ENCODE measurements at regions not wholly inside any gene's neighbourhood (a gene's known extent, or its start where the extent isn't known, plus 50 kb on each side); places are given as distances from the start of the nearest gene placed in this dataset.

DNA sequence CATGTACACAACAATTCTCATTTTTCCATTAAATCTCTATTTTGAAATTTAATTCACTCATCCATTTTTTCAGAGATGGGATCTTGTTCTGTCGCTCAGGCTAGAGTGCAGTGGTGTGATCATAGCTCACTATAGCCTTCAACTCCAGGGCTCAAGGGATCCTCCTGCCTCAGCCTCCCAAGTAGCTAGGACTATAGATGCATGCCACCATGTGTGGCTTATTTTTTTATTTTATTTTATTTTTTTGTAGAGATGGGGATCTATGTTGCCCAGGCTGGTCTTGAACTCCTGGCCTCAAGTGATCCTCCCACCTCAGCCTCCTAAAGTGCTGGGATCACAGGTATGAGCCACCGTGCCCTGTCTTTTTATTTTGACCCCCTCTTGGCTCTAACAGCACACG lies 203.8 kb upstream of the KLF14 start:
- DNase-seq (ENCODE audit: low read depth) = no peak
- no peak overlapping the region for H3K4me3 ChIP-seq (ENCODE audit: low read depth, low read length)

DNA sequence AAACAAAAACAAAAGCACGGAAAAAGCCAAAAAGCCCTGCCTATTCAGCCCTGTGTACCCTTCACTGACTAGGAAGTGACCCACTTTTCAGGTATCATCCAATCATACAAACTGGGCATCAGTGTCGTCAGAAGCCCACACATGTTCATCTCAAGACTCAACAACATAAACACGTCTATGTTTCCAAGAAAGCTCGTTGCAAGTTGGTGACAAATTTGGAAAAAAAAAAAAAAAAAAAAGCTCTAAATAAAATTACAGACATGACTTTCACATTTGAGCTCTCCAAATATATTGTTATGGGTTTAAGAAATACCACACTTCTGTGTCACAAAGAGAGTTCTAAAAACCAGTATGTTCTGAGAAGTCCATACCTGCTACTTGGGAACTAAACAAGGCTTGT lies 204.7 kb upstream of the KLF14 start:
- H3K4me3 ChIP-seq (ENCODE audit: low read depth, low read length) = no peak overlapping the region
- no peak for DNase-seq (ENCODE audit: low read depth)

DNA sequence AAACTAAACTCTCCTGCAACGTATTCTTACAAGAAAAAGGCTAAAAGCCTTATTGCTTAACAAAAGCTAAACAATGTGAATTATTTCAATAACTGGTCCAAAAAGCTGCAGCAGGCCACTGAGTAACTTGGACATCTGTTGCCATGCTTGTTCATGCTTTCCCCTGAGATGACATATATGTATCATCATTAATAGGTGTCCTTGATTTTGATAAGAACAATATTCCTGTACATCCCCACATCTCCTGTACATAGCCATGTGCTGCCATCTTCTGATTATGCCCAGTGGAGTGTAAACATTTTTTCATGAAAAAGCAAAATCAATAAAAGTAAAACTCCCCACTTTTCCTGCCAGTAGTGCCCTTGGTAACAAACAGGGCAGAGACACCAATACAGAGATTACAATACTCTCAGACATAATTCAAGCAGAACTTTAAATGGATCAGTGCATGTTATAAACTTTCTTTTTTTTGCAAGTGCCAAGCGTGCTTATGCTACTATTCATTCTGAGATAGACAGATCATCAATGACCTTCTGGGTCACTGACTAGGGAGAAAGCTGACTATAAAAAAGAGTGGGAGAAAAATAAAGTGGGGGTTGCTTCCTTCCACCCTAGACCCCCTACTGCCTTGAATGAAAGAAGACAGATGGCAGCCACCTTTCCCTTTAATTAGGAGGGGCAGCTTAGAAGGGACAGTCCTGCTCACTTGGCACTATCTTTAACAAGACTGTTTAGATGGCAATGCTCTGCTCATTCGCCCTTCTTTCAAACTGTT lies 205.5 kb upstream of the KLF14 start:
- peak overlapping the region; percentile 12 for H3K4me3 ChIP-seq (ENCODE audit: low read depth, low read length)
- DNase-seq (ENCODE audit: low read depth) = no peak

DNA sequence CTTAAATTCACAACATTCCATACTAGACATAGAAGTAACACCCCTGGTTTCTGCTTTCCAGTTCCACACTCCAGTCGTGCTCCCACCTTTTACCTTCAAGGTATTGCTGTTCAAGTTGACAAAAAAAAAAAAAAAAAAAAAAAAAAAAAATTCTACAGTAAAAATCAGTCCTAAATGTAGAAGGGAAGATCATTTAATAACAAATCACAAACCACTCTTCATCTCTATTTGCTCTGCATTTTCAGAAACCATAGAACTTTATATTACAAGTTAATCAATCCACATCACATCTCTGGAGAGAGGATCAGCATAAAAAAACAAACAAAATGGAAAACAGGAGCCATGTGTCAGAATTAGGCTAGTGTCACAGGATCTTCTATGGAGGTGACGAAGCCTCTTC lies 206.3 kb upstream of the KLF14 start:
- H3K4me3 ChIP-seq (ENCODE audit: low read depth, low read length) = peak overlapping the region; percentile 26
- no peak for DNase-seq (ENCODE audit: low read depth)

DNA sequence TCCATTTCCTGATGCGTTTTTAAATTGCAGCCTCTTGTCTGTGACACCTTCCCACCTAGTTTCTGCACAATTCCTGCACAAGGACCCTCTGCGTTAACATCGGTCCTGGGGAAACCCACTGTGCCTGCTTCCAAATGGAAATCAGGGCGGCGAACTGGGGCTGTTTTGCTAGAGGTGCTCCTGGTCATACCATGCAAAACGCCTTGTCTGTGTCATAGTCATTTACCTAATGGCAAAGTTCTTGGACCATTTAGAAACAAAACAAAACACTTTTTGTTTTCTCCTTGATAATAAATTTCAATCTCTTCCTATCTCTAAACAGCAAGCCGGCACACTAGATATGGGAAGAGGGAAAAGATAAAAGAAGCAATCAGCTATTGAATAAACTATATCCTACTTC lies 206.9 kb upstream of the KLF14 start:
- DNase-seq (ENCODE audit: low read depth) = no peak
- peak overlapping the region; percentile 26 for H3K4me3 ChIP-seq (ENCODE audit: low read depth, low read length)

DNA sequence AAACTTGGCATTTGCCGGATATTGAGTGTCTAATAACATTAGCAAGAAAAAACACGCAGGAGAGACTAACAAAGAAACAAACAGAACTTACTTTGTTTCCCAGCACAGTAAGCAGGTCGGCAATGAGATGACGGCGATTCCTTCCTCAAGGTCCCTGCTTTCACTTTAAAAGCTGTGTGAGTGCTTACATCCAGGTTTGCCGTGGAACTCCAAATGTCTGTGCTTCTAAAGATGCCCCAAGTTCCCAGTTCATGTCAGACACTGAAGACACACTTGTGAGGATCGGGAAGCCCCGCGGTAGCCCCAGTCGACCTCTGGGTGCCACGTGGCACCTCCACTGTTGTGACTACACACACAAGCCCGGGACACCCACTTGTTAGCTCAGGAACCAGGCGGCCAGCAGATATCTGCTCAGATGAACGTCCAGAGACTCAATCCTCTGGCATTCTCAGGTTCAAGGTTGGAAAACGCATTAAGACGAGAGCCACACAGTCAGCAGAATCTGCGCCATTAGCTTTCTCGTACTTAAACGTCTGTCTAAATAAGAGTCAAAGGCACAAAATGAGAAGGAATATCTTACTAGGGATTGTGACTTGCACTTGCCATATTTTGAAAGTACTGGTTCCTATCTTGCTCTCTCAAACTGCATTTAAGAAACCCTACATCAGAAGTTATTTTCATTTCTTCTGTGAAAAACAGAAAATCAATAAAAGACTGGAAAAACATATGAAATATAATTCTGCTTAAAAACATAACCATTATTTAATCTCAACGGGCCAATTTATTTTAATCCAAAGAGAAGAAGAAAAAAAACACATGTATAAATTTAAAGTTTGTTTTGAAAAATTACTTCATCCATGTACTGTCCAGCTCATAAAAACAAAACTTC lies 207.6 kb upstream of the KLF14 start:
- DNase-seq (ENCODE audit: low read depth) = no peak
- peak overlapping the region; percentile 26 for H3K4me3 ChIP-seq (ENCODE audit: low read depth, low read length)

DNA sequence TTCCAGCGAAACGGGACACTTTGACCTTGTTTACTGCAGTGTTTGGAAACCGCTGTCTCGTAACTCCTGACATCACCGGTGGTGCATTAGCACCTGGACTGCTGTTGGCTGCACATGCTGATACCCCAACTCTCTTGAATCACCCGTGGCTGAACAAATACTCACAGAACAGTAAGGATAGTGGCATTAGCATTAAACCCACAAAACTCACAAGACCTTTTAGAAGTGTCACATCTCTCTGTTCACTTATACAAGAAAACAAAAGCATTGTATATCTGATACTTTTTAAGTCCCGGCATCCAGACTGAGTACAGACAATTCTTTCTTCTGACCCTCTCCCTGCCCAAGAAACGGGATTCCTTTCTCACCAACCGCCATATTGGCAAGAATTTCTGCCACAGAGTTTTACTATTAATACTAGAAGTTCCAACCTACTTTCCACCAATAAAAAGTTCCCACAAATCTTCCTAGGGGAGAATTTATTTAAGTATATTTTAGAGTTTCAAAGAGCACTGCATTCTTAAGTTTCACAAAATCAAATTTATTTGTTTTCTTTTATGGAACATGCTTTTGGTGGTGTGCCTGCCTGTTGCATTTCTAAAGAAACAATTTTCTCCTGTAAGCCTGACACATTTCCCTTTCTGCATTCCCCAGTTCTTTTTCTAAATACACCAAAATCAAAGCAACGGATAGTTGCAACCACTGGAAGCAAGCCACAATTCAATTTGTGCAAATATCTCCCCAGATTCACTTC lies 208.4 kb upstream of the KLF14 start:
- DNase-seq (ENCODE audit: low read depth) = no peak
- H3K4me3 ChIP-seq (ENCODE audit: low read depth, low read length) = no peak overlapping the region

DNA sequence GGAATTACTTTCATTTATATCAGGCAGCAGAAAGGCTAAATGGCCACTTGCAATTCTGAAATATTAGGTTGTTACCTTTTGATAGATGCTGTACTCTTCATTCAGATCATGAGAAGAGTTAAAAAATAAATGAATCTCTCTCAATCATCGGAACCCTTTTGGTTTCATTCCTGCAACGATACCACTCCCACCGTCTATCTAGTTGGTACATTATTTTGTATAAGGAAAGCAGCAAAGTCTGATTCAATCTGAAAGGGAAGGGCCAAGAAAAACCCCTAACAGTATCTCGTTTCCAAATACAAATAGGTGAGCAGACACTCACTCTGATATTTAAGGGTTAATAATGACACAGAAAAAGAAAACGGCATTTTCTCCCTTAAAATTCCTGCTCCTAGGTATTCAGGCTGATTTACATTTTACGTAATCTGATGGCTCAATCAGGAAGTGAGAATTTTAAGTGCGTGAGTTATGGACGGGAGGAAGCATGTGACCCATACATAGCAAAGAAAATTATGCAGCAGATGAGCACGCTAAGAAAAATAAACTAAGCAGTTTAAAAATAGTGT lies 209.4 kb upstream of the KLF14 start:
- H3K4me3 ChIP-seq (ENCODE audit: low read depth, low read length) = no peak overlapping the region
- DNase-seq (ENCODE audit: low read depth) = no peak

DNA sequence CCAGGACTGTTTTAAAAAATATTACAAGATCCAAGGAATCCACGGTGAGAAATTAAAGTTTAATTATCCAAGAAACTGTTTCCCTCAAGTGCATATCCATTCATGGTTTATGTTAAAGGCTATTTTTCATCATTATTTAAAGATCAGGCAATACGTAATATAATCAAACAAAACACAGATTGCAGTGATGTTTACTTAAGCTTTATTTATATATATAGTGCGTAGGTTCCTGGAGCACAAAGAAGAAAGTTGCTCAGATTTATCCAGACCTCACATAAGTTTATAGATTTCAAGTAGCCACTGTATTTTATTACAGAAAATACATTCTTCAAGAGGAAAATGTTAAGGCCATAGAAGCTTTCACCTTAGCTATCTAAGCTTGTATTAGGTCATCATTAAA lies 210.0 kb upstream of the KLF14 start:
- no peak overlapping the region for H3K4me3 ChIP-seq (ENCODE audit: low read depth, low read length)
- no peak for DNase-seq (ENCODE audit: low read depth)

DNA sequence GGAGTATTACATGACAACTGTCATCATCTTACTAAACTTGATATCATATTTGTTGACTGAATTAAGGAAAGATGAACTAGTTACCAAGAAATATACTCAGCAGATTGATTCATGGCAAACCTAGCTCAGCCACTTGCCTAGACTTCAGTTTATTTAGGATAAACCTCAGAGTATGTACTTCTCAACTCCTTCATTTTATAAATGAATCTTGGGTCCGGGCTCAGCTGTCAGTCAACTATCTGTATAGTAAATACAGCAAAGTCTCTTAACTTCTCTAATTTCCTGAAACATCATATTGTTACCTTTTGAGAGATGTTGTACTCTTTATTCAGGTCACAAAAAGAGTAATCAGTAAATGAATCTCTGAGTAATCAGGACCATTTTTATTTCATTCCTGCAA lies 211.0 kb upstream of the KLF14 start:
- no peak for DNase-seq (ENCODE audit: low read depth)
- H3K4me3 ChIP-seq (ENCODE audit: low read depth, low read length) = no peak overlapping the region

DNA sequence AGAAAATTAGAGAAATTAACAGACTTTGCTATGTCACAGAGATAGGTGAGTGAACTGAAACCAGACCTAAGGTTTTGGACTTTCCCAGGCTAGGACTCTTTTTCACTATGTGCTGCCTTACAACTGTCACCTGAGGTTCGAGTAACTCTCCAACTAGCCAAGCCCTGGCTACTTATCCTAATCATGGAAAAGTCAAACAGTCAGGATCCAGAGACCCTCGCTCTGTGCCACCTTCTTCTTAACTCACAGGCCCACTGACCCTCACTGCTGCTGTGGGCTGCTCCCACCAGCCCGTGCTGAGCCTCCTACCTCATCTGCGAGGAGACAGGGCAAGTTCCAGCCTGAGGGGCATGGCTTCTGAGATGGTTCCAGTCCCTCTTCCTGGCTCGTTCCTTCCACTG lies 211.4 kb upstream of the KLF14 start:
- H3K4me3 ChIP-seq (ENCODE audit: low read depth, low read length) = no peak overlapping the region
- no peak for DNase-seq (ENCODE audit: low read depth)

DNA sequence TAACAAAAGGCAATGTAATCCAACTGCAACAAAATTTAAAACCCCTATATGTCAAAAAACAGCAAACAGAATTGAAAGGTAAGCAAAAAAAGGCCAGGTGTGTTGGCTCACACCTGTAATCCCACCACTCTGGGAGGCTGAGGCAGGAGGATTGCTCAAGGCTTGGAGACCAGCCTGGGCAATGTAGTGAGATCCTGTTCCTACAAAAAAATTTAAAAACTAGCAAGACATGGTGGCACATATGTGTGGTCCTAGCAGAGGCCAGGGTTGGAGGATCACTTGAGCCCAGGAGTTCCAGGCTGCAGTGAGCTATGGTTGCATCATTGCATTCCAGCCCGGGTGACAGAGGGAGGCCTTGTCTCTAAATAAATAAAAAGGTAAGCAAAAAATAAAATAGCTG lies 212.1 kb upstream of the KLF14 start:
- no peak for DNase-seq (ENCODE audit: low read depth)

DNA sequence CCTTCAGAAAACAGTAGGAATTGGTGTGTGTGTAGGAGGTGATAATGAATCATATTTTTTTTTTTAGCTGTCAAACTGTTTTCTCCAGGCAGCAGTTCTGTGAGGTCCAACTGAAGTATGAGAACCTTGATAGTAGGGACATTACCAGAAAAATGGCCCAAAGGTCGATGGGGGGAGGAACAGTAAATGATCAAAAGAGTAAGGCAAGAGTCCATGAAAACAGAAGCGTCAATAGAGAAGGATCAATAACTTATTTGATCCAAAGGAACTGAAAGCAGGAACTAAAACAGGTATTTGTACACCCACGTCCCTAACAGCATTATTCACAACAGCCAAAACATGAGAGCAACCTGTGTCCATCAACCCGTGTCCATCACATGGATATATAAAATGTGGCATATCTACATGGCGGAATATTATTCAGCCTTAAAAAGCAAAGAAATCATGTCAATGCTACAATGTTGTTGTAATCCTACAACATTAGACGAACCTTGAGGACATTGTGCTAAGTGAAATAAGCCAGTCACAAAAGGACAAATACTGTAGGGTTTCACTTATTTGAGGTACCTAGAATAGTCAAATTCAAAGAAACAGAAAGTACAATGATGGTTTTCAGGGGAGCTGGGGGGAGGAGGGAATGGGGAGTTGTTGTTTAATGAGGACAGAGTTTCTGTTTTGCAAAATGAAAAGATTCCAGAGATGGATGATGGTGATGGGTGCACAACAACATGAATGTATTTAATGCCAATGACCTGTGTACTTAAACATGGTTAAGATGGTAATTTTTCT lies 214.0 kb upstream of the KLF14 start:
- H3K4me3 ChIP-seq (ENCODE audit: low read depth, low read length) = no peak overlapping the region
- no peak for DNase-seq (ENCODE audit: low read depth)

More for the DNA sequence above, 212.1 kb upstream of the KLF14 start:
- H3K4me3 ChIP-seq (ENCODE audit: low read depth, low read length) = no peak overlapping the region

DNA sequence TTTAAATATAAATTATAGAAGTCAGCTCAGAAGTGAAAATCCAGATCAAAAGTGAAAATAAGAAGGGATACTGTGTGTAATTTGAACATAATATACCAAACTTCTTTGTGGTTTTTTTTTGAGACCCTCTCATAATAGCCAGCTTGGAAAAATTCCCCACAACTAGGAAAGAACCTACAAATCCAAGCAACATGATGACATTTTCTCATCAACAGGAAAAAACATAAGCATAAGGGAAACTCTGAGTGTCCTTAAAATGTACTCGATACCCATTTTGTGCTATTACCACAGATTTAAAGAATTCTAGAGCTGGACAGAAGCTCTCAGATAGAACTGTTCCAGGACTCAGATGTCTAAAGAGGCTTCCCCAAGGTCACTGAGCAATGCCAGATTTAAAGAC lies 214.8 kb upstream of the KLF14 start:
- no peak for DNase-seq (ENCODE audit: low read depth)
- no peak overlapping the region for H3K4me3 ChIP-seq (ENCODE audit: low read depth, low read length)

DNA sequence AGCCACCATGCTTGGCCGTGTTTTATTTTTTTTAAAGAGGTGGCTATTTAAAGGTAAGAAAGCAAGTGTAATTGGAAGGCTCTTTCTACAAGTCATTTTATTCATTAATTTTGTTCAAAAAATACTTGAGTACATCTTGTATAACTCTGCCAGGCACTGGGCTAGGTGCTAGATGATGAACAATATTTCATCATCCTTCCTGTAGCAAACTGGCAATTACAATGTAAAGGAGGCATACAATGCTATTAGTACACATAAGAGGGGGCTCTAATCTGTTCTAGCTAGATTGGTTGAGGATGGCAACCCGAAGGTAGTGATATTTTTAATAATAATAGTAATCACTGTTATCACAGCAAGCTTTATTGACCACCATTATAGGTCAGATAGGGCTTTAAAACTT lies 215.5 kb upstream of the KLF14 start:
- no peak overlapping the region for H3K4me3 ChIP-seq (ENCODE audit: low read depth, low read length)
- DNase-seq (ENCODE audit: low read depth) = no peak

DNA sequence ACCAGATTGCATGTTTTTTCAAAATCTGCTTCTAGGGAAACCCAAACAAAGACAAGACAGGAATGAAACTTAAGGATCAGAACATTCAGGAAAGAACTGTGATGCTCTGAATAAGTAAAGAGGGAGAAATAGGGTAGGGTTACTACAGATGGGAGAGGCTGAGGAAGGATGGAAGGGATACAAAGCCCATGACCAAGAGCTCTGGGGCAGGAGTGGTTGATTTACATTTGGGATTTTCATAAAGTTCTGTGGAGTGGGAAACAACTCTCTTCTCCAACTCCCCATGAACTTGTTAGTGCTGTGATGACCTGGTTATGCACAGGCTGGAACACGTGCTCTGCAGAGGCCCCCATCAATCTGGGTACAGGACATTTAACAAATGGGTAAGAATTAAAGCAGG lies 216.0 kb upstream of the KLF14 start:
- no peak for DNase-seq (ENCODE audit: low read depth)
- H3K4me3 ChIP-seq (ENCODE audit: low read depth, low read length) = no peak overlapping the region

DNA sequence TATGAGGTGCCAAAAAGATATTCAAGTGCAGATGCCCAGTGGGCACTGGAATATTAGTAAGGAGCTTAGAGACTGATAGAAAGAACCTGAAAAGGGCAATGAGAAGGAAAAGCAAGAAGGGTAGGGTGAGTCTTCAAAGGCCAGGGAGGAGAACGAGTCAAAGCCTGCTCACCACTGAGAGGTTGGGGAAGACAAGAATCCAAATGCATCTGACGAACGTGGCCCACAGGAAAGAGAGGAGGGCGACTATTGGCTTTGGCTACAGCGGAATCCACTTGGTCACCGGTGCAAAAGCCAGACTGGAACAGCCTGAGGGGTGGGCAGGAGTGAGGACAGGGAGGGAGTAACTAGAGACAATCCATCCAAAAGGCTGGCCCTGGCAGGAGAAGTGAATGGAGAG lies 216.7 kb upstream of the KLF14 start:
- no peak overlapping the region for H3K4me3 ChIP-seq (ENCODE audit: low read depth, low read length)
- DNase-seq (ENCODE audit: low read depth) = no peak

DNA sequence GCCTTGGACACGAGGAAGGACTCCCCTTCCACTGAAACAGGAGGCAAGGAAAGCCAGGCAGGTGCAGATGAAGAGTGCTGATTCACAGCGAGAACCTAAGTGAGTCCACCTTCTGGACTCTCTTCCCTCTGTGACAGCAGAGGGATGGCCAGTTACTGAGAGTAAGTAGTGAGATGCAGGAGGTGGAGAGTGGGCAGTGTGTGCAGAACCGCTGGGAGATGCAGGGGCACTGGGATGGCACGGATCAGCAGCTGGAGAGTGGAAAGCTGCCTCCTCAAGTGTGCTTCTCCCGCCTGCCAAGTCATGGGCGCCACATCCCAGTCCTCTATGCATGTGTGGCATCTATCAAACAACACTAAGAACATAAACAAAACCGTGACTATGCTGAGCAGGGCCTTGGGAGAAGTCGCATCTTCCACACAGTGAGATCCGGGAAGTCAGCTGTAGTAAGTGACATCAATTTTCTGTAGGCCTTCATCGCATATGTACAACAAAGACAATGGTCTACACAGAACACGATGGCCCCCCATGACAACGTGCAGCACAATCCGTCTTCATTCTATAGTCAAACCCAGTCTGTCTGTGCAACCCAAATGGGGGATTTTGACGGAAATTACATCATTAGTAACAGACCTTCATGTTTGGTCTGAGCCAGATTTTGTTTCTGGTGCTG lies 217.4 kb upstream of the KLF14 start:
- DNase-seq (ENCODE audit: low read depth) = no peak
- H3K4me3 ChIP-seq (ENCODE audit: low read depth, low read length) = no peak overlapping the region

Data from skeletal muscle cell (primary cell).